ENCODE measurements at regions not wholly inside any gene's neighbourhood (a gene's known extent, or its start where the extent isn't known, plus 50 kb on each side); places are given as distances from the start of the nearest gene placed in this dataset.

DNA sequence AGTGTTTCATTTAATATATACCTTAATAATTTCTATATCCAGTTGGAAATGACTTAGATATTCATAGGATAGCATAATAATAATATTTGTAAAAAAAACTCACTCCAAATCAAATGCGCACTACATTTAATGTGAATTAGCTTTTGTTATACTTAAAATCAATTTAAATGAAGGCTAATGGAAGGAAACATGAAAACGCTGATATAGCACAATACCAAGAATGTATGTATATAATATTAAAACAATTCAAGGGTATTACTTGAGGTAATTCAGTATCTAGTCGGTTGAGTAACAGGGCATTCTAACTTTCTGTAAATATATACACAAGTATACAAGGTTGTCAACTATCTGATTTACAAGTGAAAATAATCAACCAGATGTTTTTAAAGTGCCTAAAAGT, 307.1 kb upstream of the TEX13C start:
- TF ChIP-seq, protein P1, sequence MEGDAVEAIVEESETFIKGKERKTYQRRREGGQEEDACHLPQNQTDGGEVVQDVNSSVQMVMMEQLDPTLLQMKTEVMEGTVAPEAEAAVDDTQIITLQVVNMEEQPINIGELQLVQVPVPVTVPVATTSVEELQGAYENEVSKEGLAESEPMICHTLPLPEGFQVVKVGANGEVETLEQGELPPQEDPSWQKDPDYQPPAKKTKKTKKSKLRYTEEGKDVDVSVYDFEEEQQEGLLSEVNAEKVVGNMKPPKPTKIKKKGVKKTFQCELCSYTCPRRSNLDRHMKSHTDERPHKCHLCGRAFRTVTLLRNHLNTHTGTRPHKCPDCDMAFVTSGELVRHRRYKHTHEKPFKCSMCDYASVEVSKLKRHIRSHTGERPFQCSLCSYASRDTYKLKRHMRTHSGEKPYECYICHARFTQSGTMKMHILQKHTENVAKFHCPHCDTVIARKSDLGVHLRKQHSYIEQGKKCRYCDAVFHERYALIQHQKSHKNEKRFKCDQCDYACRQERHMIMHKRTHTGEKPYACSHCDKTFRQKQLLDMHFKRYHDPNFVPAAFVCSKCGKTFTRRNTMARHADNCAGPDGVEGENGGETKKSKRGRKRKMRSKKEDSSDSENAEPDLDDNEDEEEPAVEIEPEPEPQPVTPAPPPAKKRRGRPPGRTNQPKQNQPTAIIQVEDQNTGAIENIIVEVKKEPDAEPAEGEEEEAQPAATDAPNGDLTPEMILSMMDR (IDR thresholded peaks at IDR 0.05; ENCODE audit: low read depth, low read length), result no peak
- no peak overlapping the region for H3K4me3 ChIP-seq (replicated peaks in 1 of 2; ENCODE audit: low read depth in 2 of 2, low read length in 2 of 2)
- DNase-seq (ENCODE audit: low read depth in 2 of 2), result no peak

DNA sequence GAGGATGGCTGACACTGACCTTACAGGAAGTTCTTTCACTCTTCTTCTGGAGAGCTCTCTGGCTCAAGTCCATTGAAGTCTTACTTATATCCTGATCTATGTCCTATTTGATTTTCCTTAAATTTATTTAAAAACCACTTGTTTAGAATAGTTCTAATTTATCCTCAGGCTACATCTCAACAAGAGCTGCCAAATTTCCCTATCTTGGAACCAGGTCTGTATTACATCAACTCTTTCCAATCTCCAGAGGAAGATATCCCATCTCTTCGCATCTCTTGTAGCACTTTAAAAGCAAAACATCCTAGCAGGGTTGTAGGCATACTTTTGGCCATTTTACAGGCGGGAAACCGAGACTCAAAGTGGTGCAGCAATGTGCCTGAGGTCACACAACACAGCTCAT, 290.5 kb upstream of the TEX13C start:
- no peak for DNase-seq (ENCODE audit: low read depth in 2 of 2)
- TF ChIP-seq, protein P1 (IDR thresholded peaks at IDR 0.05; ENCODE audit: low read depth, low read length), result no peak
- H3K4me3 ChIP-seq (replicated peaks in 1 of 2; ENCODE audit: low read depth in 2 of 2, low read length in 2 of 2), result no peak overlapping the region
